HCT116 (cell line): ENCODE measurements at regions not wholly inside any gene's neighbourhood (a gene's known extent, or its start where the extent isn't known, plus 50 kb on each side); places are given as distances from the start of the nearest gene placed in this dataset.

ENCODE experiments used
- CEBPB ChIP-seq: IDR thresholded peaks from 2 replicates; pipeline ENCODE4 v1.6.1; 2012; ENCODE audit warnings: low read depth
- EGR1 ChIP-seq: IDR thresholded peaks from 2 replicates; pipeline ENCODE4 v1.6.1; 2012; ENCODE audit warnings: low read depth
- ELF1 ChIP-seq: IDR thresholded peaks from 2 replicates; pipeline ENCODE4 v1.6.1; 2012; ENCODE audit warnings: low read depth, borderline replicate concordance
- EZH2 ChIP-seq: fragments of 200-600 bp; sonication (generic); IDR thresholded peaks from 2 replicates; pipeline ENCODE4 v1.6.1; 2017; ENCODE audit warnings: antibody characterized with exemption, mixed run types
- FOSL1 ChIP-seq: IDR thresholded peaks from 2 replicates; pipeline ENCODE4 v1.6.1; 2012; ENCODE audit warnings: low read depth
- POLR2A ChIP-seq: IDR thresholded peaks from 2 replicates; pipeline ENCODE4 v1.7.0; 2011; ENCODE audit warnings: borderline replicate concordance; ENCODE audit not compliant: insufficient read depth, insufficient read length; ENCODE audit errors: extremely low read depth
- POLR2AphosphoS5 ChIP-seq: IDR thresholded peaks from 2 replicates; pipeline ENCODE4 v1.6.1; 2011; ENCODE audit warnings: mild to moderate bottlenecking, low read depth, low read length, moderate library complexity
- YY1 ChIP-seq: IDR thresholded peaks from 2 replicates; pipeline ENCODE4 v1.6.1; 2011; ENCODE audit warnings: low read length, low read depth, moderate library complexity, mild to moderate bottlenecking; ENCODE audit not compliant: insufficient replicate concordance; ENCODE audit errors: extremely low read depth
- ZFX ChIP-seq: fragments of 450-650 bp; IDR thresholded peaks from 2 replicates; pipeline ENCODE4 v1.6.1; 2017
- ZNF274 ChIP-seq: fragments of 200-500 bp; sonication (Bioruptor generic); IDR thresholded peaks from 2 replicates; pipeline ENCODE4 v1.6.1; 2014; ENCODE audit warnings: mild to moderate bottlenecking, low read depth, low read length, inconsistent platforms
- TF ChIP-seq, protein P1 (sequence below), 3 experiments: fragments of 200-600 bp in 1 of 3; sonication (generic) in 1 of 3; IDR thresholded peaks in 2 of 3; conservative IDR thresholded peaks in 1 of 3; 2 replicates each; pipeline ENCODE4 v1.5.1; 2012 to 2017; ENCODE audit warnings: low read depth in 2 of 3, low read length in 2 of 3, antibody characterized with exemption in 1 of 3, borderline replicate concordance in 1 of 3, control low read depth in 1 of 3, mild to moderate bottlenecking in 1 of 3, mixed read lengths in 1 of 3, mixed run types in 1 of 3, moderate library complexity in 1 of 3; ENCODE audit not compliant: insufficient read depth in 1 of 3
- TF ChIP-seq, protein P2 (sequence below): IDR thresholded peaks from 2 replicates; pipeline ENCODE4 v1.6.1; 2012; ENCODE audit warnings: low read depth
- TF ChIP-seq, protein P3 (sequence below): IDR thresholded peaks from 2 replicates; pipeline ENCODE4 v1.6.1; 2012

DNA sequence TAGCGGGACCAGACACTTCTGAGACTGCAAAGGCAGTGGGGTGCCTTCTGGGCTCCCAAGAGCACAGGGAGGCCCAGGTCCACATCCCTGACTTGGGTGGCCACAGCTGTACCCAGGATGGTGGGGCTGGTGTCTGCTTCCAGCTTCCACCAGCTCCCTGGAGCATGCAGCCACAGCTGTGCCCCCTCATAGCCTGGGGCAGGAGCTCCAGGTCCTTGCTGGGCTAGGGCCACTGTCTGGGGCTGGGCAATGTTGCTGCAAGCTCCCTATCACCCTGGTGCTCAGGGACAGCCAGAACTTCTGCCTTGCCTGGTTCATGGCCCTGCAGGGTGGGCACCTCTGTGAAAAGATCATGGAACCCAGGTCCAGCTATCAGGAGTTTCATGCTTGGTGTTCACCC lies 673.9 kb downstream of the SH3BGRL start:
- TF ChIP-seq, protein P1, sequence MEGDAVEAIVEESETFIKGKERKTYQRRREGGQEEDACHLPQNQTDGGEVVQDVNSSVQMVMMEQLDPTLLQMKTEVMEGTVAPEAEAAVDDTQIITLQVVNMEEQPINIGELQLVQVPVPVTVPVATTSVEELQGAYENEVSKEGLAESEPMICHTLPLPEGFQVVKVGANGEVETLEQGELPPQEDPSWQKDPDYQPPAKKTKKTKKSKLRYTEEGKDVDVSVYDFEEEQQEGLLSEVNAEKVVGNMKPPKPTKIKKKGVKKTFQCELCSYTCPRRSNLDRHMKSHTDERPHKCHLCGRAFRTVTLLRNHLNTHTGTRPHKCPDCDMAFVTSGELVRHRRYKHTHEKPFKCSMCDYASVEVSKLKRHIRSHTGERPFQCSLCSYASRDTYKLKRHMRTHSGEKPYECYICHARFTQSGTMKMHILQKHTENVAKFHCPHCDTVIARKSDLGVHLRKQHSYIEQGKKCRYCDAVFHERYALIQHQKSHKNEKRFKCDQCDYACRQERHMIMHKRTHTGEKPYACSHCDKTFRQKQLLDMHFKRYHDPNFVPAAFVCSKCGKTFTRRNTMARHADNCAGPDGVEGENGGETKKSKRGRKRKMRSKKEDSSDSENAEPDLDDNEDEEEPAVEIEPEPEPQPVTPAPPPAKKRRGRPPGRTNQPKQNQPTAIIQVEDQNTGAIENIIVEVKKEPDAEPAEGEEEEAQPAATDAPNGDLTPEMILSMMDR (IDR thresholded peaks at IDR 0.05 in 2 of 3, conservative IDR thresholded peaks at IDR 0.05 in 1 of 3; ENCODE audit: borderline replicate concordance in 1 of 3, insufficient read depth in 1 of 3, low read depth in 2 of 3, low read length in 2 of 3): no peak
- no peak for TF ChIP-seq ZFX
- no peak for TF ChIP-seq EGR1
- TF ChIP-seq POLR2A: no peak
- no peak for TF ChIP-seq YY1
- TF ChIP-seq, protein P2, sequence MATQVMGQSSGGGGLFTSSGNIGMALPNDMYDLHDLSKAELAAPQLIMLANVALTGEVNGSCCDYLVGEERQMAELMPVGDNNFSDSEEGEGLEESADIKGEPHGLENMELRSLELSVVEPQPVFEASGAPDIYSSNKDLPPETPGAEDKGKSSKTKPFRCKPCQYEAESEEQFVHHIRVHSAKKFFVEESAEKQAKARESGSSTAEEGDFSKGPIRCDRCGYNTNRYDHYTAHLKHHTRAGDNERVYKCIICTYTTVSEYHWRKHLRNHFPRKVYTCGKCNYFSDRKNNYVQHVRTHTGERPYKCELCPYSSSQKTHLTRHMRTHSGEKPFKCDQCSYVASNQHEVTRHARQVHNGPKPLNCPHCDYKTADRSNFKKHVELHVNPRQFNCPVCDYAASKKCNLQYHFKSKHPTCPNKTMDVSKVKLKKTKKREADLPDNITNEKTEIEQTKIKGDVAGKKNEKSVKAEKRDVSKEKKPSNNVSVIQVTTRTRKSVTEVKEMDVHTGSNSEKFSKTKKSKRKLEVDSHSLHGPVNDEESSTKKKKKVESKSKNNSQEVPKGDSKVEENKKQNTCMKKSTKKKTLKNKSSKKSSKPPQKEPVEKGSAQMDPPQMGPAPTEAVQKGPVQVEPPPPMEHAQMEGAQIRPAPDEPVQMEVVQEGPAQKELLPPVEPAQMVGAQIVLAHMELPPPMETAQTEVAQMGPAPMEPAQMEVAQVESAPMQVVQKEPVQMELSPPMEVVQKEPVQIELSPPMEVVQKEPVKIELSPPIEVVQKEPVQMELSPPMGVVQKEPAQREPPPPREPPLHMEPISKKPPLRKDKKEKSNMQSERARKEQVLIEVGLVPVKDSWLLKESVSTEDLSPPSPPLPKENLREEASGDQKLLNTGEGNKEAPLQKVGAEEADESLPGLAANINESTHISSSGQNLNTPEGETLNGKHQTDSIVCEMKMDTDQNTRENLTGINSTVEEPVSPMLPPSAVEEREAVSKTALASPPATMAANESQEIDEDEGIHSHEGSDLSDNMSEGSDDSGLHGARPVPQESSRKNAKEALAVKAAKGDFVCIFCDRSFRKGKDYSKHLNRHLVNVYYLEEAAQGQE: no peak
- TF ChIP-seq, protein P3, sequence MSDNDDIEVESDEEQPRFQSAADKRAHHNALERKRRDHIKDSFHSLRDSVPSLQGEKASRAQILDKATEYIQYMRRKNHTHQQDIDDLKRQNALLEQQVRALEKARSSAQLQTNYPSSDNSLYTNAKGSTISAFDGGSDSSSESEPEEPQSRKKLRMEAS: no peak
- TF ChIP-seq ZNF274: no peak
- no peak for TF ChIP-seq EZH2
- no peak for TF ChIP-seq POLR2AphosphoS5
- TF ChIP-seq CEBPB: no peak
- TF ChIP-seq FOSL1: no peak
- no peak for TF ChIP-seq ELF1
